ENCODE measurements at regions not wholly inside any gene's neighbourhood (a gene's known extent, or its start where the extent isn't known, plus 50 kb on each side); places are given as distances from the start of the nearest gene placed in this dataset.

- Histone ChIP-seq H3K36me3 (replicated peaks; ENCODE audit: low read depth, low read length) (no peaks in the 10 kb centered on the region), H3K27ac (ENCODE audit: low read length) (no peak overlapping the region), H3K4me2 (ENCODE audit: low read length) (no peak overlapping the region), H4K20me1 (ENCODE audit: insufficient read depth, low read length) (no peaks in the 10 kb centered on the region), H3K9ac (ENCODE audit: low read length) (no peak overlapping the region), H2AFZ (ENCODE audit: low read depth, low read length) (no peak overlapping the region), H3K4me3 (ENCODE audit: low read length) (no peak overlapping the region), H3K4me1 (ENCODE audit: low read length) (no peaks in the 10 kb centered on the region), H3K27me3 (ENCODE audit: low read depth, low read length) (no peaks in the 10 kb centered on the region), H3K9me3 (ENCODE audit: insufficient read depth, low read length) (no peaks in the 10 kb centered on the region), H3K79me2 (ENCODE audit: low read length) (no peaks in the 10 kb centered on the region)
- TF ChIP-seq EZH2phosphoT487 (IDR thresholded peaks at IDR 0.05; ENCODE audit: low read depth) = no peak
- TF ChIP-seq CTCF (IDR thresholded peaks at IDR 0.05; ENCODE audit: low read depth, low read length) = no peak
Observed at GRCh38 chr16:11446566-11447119, 101.4 kb downstream of the RMI2 start.

- Histone ChIP-seq H3K4me2 (ENCODE audit: low read length) (no peak overlapping the region), H3K4me3 (ENCODE audit: low read length) (no peak overlapping the region), H3K27ac (ENCODE audit: low read length) (no peak overlapping the region), H2AFZ (ENCODE audit: low read depth, low read length) (no peak overlapping the region), H3K4me1 (ENCODE audit: low read length) (no peaks in the 10 kb centered on the region), H3K9me3 (ENCODE audit: insufficient read depth, low read length) (no peaks in the 10 kb centered on the region), H3K36me3 (replicated peaks; ENCODE audit: low read depth, low read length) (no peaks in the 10 kb centered on the region), H3K9ac (ENCODE audit: low read length) (no peak overlapping the region), H3K79me2 (ENCODE audit: low read length) (no peaks in the 10 kb centered on the region), H3K27me3 (ENCODE audit: low read depth, low read length) (no peaks in the 10 kb centered on the region), H4K20me1 (ENCODE audit: insufficient read depth, low read length) (no peaks in the 10 kb centered on the region)
- TF ChIP-seq CTCF (IDR thresholded peaks at IDR 0.05; ENCODE audit: low read depth, low read length) = no peak
- no peak for TF ChIP-seq EZH2phosphoT487 (IDR thresholded peaks at IDR 0.05; ENCODE audit: low read depth)
Observed at GRCh38 chr16:11447272-11447671, 102.0 kb downstream of the RMI2 start.

GRCh38 chr16:11447836-11448235, 102.6 kb downstream of the RMI2 start:
- TF ChIP-seq CTCF (IDR thresholded peaks at IDR 0.05; ENCODE audit: low read depth, low read length) (no peak), EZH2phosphoT487 (IDR thresholded peaks at IDR 0.05; ENCODE audit: low read depth) (no peak)
- H3K4me2 ChIP-seq (ENCODE audit: low read length) = no peak overlapping the region
- H4K20me1 ChIP-seq (ENCODE audit: insufficient read depth, low read length) = no peaks in the 10 kb centered on the region
- no peaks in the 10 kb centered on the region for H3K79me2 ChIP-seq (ENCODE audit: low read length)
- H3K4me3 ChIP-seq (ENCODE audit: low read length) = no peak overlapping the region
- no peak overlapping the region for H3K9ac ChIP-seq (ENCODE audit: low read length)
- H3K9me3 ChIP-seq (ENCODE audit: insufficient read depth, low read length) = no peaks in the 10 kb centered on the region
- H3K27ac ChIP-seq (ENCODE audit: low read length) = no peak overlapping the region
- no peaks in the 10 kb centered on the region for H3K27me3 ChIP-seq (ENCODE audit: low read depth, low read length)
- H3K36me3 ChIP-seq (replicated peaks; ENCODE audit: low read depth, low read length) = no peaks in the 10 kb centered on the region
- H3K4me1 ChIP-seq (ENCODE audit: low read length) = no peaks in the 10 kb centered on the region
- H2AFZ ChIP-seq (ENCODE audit: low read depth, low read length) = no peak overlapping the region

- TF ChIP-seq EZH2phosphoT487 (IDR thresholded peaks at IDR 0.05; ENCODE audit: low read depth) = no peak
- TF ChIP-seq CTCF (IDR thresholded peaks at IDR 0.05; ENCODE audit: low read depth, low read length) = no peak
- H3K27ac ChIP-seq (ENCODE audit: low read length) = no peak overlapping the region
- no peaks in the 10 kb centered on the region for H3K9me3 ChIP-seq (ENCODE audit: insufficient read depth, low read length)
- no peak overlapping the region for H3K4me3 ChIP-seq (ENCODE audit: low read length)
- H3K79me2 ChIP-seq (ENCODE audit: low read length) = no peaks in the 10 kb centered on the region
- no peaks in the 10 kb centered on the region for H3K36me3 ChIP-seq (replicated peaks; ENCODE audit: low read depth, low read length)
- H3K9ac ChIP-seq (ENCODE audit: low read length) = no peak overlapping the region
- H3K4me1 ChIP-seq (ENCODE audit: low read length) = no peaks in the 10 kb centered on the region
- H3K27me3 ChIP-seq (ENCODE audit: low read depth, low read length) = peaks cover 5% of the 10 kb centered on the region; the same call in 1 of the 2 replicates
- no peak overlapping the region for H3K4me2 ChIP-seq (ENCODE audit: low read length)
- no peak overlapping the region for H2AFZ ChIP-seq (ENCODE audit: low read depth, low read length)
- H4K20me1 ChIP-seq (ENCODE audit: insufficient read depth, low read length) = no peaks in the 10 kb centered on the region
Observed at GRCh38 chr16:11448796-11449416, 103.6 kb downstream of the RMI2 start.
